ENCODE measurements at regions not wholly inside any gene's neighbourhood (a gene's known extent, or its start where the extent isn't known, plus 50 kb on each side); places are given as distances from the start of the nearest gene placed in this dataset.

DNA sequence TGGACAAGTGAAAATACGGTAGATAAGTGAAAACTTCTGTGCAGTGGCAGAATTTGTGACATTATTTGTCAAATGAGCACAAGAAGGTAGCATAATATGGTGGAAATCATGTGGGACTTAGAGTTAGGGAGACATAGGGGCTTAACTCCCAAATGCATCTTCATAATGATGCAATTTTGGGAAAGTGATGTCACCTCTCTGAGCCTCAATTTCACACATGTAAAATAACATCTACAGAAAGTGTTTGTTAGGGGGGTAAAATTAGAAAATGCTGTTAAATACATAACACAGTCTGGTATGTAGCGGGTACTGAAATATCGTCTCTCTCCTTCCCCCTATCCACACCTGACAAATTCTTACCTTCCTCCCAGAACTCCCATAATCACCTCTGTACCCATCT is 52.9 kb upstream of the CAPN7 start:
- TF ChIP-seq POLR2A (IDR thresholded peaks at IDR 0.05; ENCODE audit: low read length) (no peak), GATA1 (IDR thresholded peaks at IDR 0.05; ENCODE audit: low read depth, low read length) (no peak)

Measured in erythroblast (primary cell).